MM.1S (cell line): ENCODE measurements at regions not wholly inside any gene's neighbourhood (a gene's known extent, or its start where the extent isn't known, plus 50 kb on each side); places are given as distances from the start of the nearest gene placed in this dataset.

Source experiments
- DNase-seq: peaks from one replicate; pipeline ENCODE4 v3.0.0-alpha.2; 2015
- H2AFZ ChIP-seq: fragments of 300-600 bp; sonication (generic); 2 replicates; pipeline ENCODE4 v1.6.0; 2016; ENCODE audit warnings: antibody characterized with exemption, low read length
- H3F3A ChIP-seq: fragments of 300-600 bp; sonication (generic); 2 replicates; pipeline ENCODE4 v1.6.1; 2016; ENCODE audit warnings: mild to moderate bottlenecking, antibody characterized with exemption, low read length, moderate library complexity, mixed read lengths; ENCODE audit not compliant: insufficient read depth
- H3K27ac ChIP-seq: fragments of 300-600 bp; sonication (generic); 2 replicates; pipeline ENCODE4 v1.5.1; 2016; ENCODE audit warnings: mild to moderate bottlenecking, low read length
- H3K27me3 ChIP-seq: fragments of 300-600 bp; sonication (generic); replicated peaks from 2 replicates; pipeline ENCODE4 v1.6.0; 2016; ENCODE audit warnings: low read length; ENCODE audit not compliant: insufficient read depth
- H3K36me3 ChIP-seq: fragments of 300-600 bp; sonication (generic); replicated peaks from 2 replicates; pipeline ENCODE4 v1.6.1; 2016; ENCODE audit warnings: mild to moderate bottlenecking, low read length, mixed read lengths; ENCODE audit not compliant: insufficient read depth
- H3K4me1 ChIP-seq: fragments of 300-600 bp; sonication (generic); 2 replicates; pipeline ENCODE4 v1.6.1; 2016; ENCODE audit warnings: low read length, mixed read lengths
- H3K4me2 ChIP-seq: fragments of 300-600 bp; sonication (generic); 2 replicates; pipeline ENCODE4 v1.6.0; 2016; ENCODE audit warnings: low read depth, low read length
- H3K4me3 ChIP-seq: fragments of 300-600 bp; sonication (generic); 2 replicates; pipeline ENCODE4 v1.5.1; 2016; ENCODE audit warnings: low read length, mixed read lengths
- H3K79me2 ChIP-seq: fragments of 300-600 bp; sonication (generic); 2 replicates; pipeline ENCODE4 v1.6.1; 2016; ENCODE audit warnings: mixed run types, low read length, mixed read lengths
- H3K9ac ChIP-seq: fragments of 300-600 bp; sonication (generic); 2 replicates; pipeline ENCODE4 v1.6.1; 2016; ENCODE audit warnings: low read length, mixed read lengths
- H3K9me2 ChIP-seq: fragments of 300-600 bp; sonication (generic); replicated peaks from 2 replicates; pipeline ENCODE4 v1.6.1; 2016; ENCODE audit warnings: mild to moderate bottlenecking, low read length, mixed read lengths; ENCODE audit not compliant: insufficient read depth
- H3K9me3 ChIP-seq: fragments of 300-600 bp; sonication (generic); replicated peaks from 2 replicates; pipeline ENCODE4 v1.6.1; 2016; ENCODE audit warnings: mild to moderate bottlenecking, low read length, mixed read lengths; ENCODE audit not compliant: insufficient read depth
- H4K20me1 ChIP-seq: fragments of 300-600 bp; sonication (generic); 2 replicates; pipeline ENCODE4 v1.6.1; 2016; ENCODE audit warnings: mild to moderate bottlenecking, low read length, moderate library complexity, mixed read lengths; ENCODE audit not compliant: insufficient read depth
- EZH2 ChIP-seq: fragments of 300-600 bp; sonication (generic); optimal IDR thresholded peaks from 2 replicates; pipeline ENCODE3; 2017; ENCODE audit warnings: low read depth, mild to moderate bottlenecking, antibody characterized with exemption, low read length, mixed read lengths
- EZH2phosphoT487 ChIP-seq: fragments of 300-600 bp; sonication (generic); IDR thresholded peaks from 2 replicates; pipeline ENCODE4 v1.6.1; 2018; ENCODE audit warnings: antibody characterized with exemption, low read length
- TF ChIP-seq, protein P1 (sequence below): fragments of 300-600 bp; sonication (generic); IDR thresholded peaks from 2 replicates; pipeline ENCODE4 v1.5.1; 2016; ENCODE audit warnings: antibody characterized with exemption, low read length, mixed read lengths

DNA sequence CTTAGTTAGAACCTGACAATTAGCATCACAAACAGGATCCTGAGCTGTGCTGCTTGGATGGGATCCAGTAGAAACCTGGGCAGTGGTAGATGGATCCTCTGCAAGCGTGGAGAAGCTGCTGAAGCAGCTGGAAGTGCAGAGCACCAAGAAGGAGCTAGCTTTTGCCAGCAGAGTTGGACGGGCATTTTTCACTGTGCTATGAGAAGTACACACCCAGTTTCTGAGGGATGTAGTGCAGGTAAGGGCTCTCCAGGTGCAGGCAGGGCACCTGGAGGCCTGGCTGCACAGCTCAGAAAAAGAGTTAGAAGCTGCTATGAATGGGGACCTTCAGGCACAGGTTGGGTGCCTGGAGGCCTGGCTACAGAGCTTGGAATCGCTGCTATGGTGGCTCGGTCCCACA lies 623.9 kb upstream of the NUDT12 start:
- H3K79me2 ChIP-seq = no peaks in the 10 kb centered on the region
- H3K9me2 ChIP-seq = no peaks in the 10 kb centered on the region
- H2AFZ ChIP-seq = no peak overlapping the region
- no peaks in the 10 kb centered on the region for H4K20me1 ChIP-seq
- no peak for DNase-seq
- H3K27ac ChIP-seq = no peak overlapping the region
- no peaks in the 10 kb centered on the region for H3K27me3 ChIP-seq
- H3K9ac ChIP-seq = no peak overlapping the region
- H3K4me2 ChIP-seq = no peak overlapping the region
- no peak overlapping the region for H3K4me3 ChIP-seq
- TF ChIP-seq, protein P1, sequence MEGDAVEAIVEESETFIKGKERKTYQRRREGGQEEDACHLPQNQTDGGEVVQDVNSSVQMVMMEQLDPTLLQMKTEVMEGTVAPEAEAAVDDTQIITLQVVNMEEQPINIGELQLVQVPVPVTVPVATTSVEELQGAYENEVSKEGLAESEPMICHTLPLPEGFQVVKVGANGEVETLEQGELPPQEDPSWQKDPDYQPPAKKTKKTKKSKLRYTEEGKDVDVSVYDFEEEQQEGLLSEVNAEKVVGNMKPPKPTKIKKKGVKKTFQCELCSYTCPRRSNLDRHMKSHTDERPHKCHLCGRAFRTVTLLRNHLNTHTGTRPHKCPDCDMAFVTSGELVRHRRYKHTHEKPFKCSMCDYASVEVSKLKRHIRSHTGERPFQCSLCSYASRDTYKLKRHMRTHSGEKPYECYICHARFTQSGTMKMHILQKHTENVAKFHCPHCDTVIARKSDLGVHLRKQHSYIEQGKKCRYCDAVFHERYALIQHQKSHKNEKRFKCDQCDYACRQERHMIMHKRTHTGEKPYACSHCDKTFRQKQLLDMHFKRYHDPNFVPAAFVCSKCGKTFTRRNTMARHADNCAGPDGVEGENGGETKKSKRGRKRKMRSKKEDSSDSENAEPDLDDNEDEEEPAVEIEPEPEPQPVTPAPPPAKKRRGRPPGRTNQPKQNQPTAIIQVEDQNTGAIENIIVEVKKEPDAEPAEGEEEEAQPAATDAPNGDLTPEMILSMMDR = no peak
- no peak for TF ChIP-seq EZH2phosphoT487
- no peak for TF ChIP-seq EZH2
- peaks cover 5% of the 10 kb centered on the region for H3K4me1 ChIP-seq
- no peaks in the 10 kb centered on the region for H3K9me3 ChIP-seq
- H3K36me3 ChIP-seq = no peaks in the 10 kb centered on the region
- no peaks in the 10 kb centered on the region for H3F3A ChIP-seq

DNA sequence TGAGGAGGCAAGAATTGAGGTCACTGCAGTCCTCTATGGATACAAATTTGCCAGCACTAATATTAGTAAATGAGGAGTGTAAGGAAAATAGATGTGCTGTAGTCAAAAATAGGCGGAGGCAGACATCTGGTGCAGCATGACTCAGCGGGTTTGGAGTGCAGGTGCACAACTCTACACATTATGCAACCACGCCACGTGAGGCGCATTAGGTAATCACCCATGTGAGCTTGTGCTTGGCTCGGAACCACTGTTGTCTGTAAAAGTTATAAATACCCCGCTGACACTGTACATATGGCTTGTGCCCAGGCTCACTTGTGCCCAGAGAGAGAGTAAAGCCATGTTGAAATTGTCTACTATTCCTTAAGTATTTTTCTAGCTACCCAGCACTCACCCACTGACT lies 623.5 kb upstream of the NUDT12 start:
- H3K79me2 ChIP-seq = no peaks in the 10 kb centered on the region
- H3K9ac ChIP-seq = no peak overlapping the region
- no peaks in the 10 kb centered on the region for H4K20me1 ChIP-seq
- no peaks in the 10 kb centered on the region for H3K9me3 ChIP-seq
- TF ChIP-seq, protein P1 = no peak
- no peak for TF ChIP-seq EZH2phosphoT487
- TF ChIP-seq EZH2 = no peak
- H3K4me1 ChIP-seq = peaks cover 5% of the 10 kb centered on the region
- no peaks in the 10 kb centered on the region for H3K27me3 ChIP-seq
- DNase-seq = peak; percentile 58
- H3K36me3 ChIP-seq = no peaks in the 10 kb centered on the region
- no peak overlapping the region for H2AFZ ChIP-seq
- no peak overlapping the region for H3K4me2 ChIP-seq
- H3K4me3 ChIP-seq = no peak overlapping the region
- no peaks in the 10 kb centered on the region for H3K9me2 ChIP-seq
- no peak overlapping the region for H3K27ac ChIP-seq
- no peaks in the 10 kb centered on the region for H3F3A ChIP-seq

DNA sequence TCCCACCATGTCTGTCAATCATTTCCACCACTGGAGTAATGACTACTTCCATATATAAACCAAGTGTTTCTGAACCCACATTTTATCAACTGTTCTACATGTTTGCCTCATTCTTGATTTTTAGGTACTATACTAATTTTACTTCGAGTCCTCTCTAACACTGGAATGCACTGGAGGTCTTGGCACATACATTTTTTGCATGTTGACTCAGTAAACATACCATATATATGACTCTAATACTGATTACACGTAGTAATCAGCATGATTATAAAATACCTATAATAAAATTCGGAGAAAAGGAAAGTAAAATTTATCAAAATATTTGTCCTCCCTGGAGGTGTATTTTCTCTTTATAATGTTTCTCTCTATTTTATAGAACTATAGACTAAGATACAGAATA lies 621.7 kb upstream of the NUDT12 start:
- no peak for DNase-seq
- Histone ChIP-seq H3K9me2 (no peaks in the 10 kb centered on the region), H3K4me3 (no peak overlapping the region), H3F3A (no peaks in the 10 kb centered on the region), H3K4me1 (peaks cover 3% of the 10 kb centered on the region; the same call in 1 of the 2 replicates), H3K79me2 (no peaks in the 10 kb centered on the region), H3K9me3 (no peaks in the 10 kb centered on the region), H3K9ac (no peak overlapping the region), H3K4me2 (no peak overlapping the region), H2AFZ (no peak overlapping the region), H4K20me1 (no peaks in the 10 kb centered on the region), H3K36me3 (no peaks in the 10 kb centered on the region), H3K27me3 (no peaks in the 10 kb centered on the region), H3K27ac (no peak overlapping the region)
- no peak for TF ChIP-seq EZH2phosphoT487
- no peak for TF ChIP-seq EZH2
- TF ChIP-seq, protein P1 = no peak
